ENCODE measurements at regions not wholly inside any gene's neighbourhood (a gene's known extent, or its start where the extent isn't known, plus 50 kb on each side); places are given as distances from the start of the nearest gene placed in this dataset.

DNA sequence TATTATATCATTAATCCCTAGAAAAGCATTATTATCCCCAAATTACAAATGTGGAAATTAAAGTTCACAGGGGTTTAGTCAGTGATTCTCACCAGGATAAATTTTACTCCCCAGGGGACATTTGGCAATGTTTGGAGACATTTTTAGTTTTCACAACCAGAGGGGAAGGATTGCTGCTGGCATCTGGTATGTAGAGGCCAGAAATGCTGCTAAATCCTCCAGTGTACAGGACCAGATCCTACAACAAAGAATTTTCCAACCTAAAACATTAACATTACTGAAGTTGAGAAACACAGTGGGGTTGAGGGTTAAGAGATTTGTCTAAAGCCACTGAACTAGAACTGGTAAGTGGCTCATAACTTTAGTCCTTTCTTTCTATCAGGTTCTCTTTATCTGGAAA lies 162.0 kb upstream of the SYT6 start:
- FAIRE-seq (no peak), DNase-seq (ENCODE audit: insufficient read length, low spot score) (no peak)

DNA sequence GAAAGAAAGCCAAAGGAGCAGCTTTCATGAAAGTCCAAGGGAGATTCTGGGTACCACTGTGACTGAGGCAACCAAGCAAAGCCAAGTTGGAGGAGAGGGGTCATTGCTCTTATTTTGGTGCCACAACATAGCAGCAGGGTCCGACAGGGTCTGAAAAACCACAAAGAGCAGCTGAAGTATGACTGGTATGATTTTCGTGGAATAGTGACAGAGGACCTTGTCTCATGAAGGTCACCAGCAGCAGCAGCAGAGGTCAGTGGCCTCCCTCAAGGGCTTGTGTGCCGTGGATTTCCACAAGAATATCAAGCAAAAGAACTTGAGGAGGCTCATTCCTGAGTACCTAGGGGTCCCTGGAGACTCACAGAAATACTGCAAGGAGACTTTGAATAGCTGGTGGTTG lies 160.9 kb upstream of the SYT6 start:
- no peak for FAIRE-seq
- no peak for DNase-seq (ENCODE audit: insufficient read length, low spot score)

DNA sequence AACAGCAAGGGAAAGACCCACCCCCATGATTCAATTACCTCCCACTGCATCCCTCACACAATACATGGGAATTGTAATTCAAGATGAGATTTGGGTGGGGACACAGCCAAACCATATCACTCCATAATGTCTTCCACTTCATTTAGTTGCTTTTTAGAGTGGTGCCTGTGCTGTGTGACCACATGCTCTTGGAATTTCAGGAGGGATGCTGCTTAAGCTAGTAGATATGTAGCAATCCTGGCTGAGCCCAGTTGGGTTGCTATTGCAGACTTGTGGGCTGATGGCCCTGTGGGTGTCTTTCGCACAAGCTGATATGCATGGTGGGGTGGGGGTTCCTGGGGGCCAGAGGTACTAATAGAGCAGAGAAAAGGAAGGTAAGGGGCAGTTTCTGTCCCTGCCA lies 160.4 kb upstream of the SYT6 start:
- DNase-seq (ENCODE audit: insufficient read length, low spot score) (no peak), FAIRE-seq (no peak)

DNA sequence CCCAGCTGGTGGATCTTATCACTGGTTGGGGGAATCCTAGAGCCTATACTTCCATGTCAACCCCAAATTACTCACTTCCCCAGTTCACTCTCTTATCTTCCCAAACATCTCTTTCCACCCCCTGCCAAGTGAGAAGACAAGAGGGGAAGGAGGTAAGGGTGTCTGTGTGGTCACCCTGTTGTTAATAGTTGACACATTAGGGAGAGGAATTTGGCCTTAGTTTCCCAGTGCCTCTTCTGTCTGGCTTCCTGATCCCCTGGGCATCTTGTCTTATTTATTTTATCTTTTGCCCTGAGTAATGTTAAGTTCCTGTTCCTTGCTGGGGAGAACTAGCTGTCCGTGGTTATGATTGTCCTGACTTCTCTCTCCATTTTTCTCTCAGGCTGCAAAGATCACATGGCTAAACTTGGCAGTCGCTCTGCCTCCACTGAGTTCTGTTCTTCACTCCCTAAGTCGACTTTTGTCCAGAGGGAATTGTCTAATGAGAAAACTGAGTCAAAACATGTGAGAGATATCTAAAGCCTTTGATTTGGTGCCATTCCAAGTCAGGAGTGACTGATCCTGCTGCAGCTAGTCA lies 157.1 kb upstream of the SYT6 start:
- FAIRE-seq, result no peak
- no peak for DNase-seq (ENCODE audit: insufficient read length, low spot score)

DNA sequence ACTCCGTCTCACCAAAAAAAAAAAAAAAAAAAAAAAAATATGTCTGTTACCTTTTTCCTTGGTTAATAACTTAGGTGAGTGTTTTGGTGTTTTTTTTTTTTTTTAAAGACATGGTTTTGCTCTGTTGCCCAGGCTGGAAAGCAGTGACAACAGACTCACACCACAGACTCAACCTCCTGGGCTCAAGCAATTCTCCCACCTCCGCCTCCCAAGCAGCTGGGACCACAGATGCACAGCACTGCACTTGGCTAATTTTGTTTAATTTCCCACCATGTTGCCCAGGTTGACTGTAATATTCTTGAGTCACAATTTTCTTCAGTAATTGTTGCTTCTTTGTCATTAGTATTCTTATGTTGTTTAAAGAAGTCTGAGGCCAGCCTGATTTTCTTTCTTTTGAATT lies 149.2 kb upstream of the SYT6 start:
- FAIRE-seq (no peak), DNase-seq (ENCODE audit: insufficient read length, low spot score) (no peak)

DNA sequence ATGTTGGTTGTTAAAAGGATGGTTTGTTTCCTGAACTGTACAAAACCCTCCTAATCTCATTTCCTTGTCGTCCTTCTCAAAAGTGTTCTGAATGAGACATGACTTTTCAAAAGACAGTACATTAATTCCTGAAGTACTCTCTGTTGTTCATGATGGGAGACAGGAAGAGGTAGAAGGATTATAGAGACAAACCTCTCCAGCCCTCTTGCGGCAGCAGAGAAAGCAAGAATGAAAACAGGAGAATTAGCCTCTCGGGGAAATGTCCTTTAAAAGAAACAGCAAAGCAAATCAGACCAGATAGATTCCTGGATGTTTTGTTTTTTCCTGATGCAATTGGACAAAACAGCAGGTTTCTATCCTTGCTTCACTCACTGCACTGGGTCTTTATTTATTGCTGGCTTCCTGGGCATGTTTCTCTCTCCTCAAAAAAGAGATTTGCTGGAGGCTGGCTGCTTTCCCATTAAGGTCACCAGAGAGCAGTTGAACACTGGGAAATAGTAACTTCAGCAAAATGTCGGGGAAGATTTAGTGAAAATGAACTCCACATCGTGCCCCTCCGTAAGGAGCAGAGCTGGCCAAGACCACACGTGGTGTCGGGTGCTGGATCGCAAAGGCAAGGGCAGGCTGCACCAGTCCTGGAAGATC lies 145.8 kb upstream of the SYT6 start:
- no peak for FAIRE-seq
- no peak for DNase-seq (ENCODE audit: insufficient read length, low spot score)

DNA sequence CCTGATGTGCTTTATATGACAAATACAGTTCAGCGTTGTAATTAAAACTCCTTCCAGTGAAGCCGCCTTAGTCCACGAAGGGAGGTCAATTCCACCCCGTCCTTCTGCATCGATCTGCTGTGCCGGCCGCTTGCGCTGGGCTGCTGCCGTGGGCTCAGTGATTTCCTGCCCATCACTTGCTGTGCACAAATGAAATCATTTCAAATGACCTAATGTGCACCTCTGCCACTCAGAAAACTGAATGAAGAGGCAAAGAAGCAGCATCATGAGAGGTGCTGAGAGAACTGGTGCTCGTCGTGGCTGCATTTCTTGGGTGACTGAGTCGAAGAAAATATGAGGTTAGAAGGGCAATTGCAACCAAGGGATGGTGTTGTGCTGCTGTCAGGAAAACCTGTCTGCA lies 144.3 kb upstream of the SYT6 start:
- DNase-seq (ENCODE audit: insufficient read length, low spot score), result no peak
- no peak for FAIRE-seq

DNA sequence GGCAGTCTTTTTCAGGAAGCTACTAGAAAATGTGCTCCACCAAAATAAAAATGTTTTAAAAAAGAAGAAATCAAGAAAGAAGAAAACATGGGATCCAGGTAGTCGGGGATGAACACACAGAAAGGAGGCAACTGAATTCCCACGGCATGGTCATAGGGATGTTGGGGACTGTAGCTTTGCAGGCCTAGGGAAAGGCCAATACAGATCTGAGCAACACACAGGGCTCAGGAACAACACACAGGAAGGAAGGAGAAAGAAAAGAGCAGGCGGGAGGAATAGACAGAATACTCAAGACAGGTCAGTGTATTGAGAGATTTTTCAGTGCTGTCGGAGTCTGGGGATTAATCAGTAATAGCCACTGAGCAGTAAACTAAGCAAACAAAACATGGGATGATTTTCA lies 142.7 kb upstream of the SYT6 start:
- no peak for FAIRE-seq

DNA sequence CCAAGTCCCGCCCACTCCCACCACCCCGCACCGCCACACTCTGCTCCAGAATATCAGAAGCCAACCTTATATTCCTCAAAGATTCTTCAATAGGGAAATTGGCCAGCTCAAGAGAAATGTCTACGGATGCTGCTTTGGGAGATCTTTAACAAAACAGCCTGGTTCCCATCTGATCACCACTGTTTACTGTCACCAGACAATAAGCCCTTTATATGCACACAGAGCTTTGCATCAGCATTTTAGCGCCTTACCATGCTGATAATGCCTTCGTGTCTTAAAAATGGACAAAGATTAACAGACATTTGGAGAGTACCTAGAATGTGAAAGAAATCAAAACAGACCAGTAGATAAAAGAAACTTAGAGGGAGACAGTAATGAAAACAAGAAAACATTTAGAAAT lies 141.7 kb upstream of the SYT6 start:
- FAIRE-seq (no peak), DNase-seq (ENCODE audit: insufficient read length, low spot score) (no peak)

More for the DNA sequence above, 142.7 kb upstream of the SYT6 start:
- no peak for DNase-seq (ENCODE audit: insufficient read length, low spot score)

DNA sequence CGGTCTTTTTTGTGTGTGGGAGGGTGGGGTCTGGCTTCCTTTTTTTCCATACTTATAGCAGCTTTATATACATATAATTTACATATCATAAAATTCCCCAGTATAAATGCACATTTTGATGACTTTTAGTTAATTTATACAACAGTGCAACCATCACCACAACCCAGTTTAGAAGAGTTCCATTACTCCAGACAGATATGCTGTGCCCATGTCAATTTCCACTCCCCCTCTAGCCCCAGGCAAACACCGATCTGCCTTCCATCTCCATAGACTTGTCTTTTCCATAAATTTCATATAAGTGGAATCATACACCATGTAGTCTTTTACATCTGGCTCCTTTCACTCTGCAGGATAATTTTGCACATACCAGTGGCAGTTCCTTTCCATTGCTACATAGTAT lies 139.2 kb upstream of the SYT6 start:
- DNase-seq (ENCODE audit: insufficient read length, low spot score) (no peak), FAIRE-seq (no peak)

DNA sequence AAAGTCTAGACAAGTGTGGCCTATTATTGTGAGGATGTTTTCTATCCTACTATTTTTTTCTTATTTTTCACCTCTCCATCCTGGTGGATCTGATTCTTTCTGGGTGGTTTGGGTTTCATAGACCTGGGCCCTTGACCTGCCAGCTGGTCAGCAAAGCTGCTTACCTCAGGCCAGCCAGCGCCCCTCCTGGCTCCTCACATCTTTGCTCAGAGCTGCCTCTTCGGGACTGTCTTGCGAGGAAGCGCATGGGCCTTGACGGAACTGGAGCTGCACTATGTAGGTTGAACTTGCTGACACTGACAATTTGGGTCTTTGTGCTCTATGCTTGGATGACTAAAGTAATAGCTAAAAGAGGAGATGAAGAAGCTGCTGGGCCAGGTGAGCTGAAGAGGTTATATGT lies 138.5 kb upstream of the SYT6 start:
- DNase-seq (ENCODE audit: insufficient read length, low spot score) (no peak), FAIRE-seq (no peak)

DNA sequence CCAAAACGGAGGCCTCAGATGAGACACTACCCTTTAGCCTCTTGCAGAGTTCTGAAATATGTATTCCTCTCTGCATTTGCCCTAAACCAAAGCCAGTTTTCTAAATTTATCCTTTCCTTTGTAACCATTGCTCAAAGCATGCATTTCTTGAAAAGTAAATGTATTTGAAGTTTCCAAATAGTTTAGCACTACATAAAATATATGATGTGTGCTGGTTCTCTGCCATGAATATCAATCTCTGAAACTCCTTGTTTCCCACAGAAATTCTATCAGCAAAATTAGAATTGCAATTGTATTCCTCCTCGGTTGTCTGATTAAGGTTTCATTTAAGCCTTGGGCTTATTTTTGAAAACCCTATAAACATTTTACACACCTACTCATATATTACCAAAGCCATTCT lies 137.1 kb upstream of the SYT6 start:
- FAIRE-seq (no peak), DNase-seq (ENCODE audit: insufficient read length, low spot score) (no peak)

DNA sequence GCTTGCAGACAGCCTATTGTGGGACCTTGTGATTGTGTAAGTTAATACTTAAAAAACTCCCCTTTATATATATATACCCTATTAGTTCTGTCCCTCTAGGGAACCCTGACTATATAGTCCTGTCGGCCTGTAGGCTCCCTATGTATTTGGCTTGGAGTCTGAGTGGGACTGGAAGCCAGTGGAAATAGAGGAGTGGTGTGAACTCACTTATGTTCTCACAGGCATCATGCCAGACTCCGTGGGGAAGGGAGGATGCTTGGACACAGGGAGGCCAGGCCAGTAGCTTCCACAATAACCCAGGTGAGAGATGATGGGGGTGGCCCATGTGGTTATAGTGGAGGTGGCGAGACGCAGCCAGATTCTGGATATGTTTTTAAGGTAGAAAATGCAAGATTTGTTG lies 136.7 kb upstream of the SYT6 start:
- FAIRE-seq (no peak), DNase-seq (ENCODE audit: insufficient read length, low spot score) (no peak)

DNA sequence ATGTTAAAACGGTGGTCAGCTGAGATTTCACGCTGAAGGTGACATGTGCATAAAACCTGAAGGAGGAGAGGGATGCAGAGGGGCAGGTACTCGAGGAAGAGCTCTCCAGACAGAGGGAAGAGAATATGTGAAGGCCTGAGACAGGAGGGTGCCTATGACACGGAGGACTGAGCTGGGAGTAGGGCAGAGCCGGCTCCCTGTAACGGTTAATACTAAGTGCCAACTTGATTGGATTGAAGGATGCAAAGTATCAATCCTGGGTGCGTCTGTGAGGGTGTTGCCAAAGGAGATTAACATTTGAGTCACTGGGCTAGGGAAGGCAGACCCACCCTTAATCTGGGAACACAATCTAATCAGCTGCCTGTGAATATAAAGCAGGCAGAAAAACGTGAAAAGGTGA lies 136.2 kb upstream of the SYT6 start:
- DNase-seq (ENCODE audit: insufficient read length, low spot score) (no peak), FAIRE-seq (no peak)

DNA sequence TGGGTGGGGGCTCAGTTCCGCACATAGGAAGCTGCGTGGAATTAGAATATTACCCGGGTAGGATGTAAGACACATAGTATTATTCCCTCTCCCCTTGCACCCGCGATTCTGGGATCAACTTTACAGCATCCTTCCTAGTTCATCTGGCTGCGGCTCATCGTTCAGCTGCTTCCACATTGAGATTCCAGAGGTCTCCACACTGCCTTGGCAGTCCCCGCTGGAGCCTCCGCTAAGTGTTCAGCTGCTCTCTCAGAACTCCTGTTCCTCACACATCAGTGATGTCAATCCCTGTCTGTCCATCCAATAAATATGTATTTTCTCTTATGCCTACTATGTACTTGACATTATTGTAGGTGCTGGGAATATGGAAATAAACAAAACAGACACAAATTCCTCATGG lies 135.6 kb upstream of the SYT6 start:
- no peak for DNase-seq (ENCODE audit: insufficient read length, low spot score)

DNA sequence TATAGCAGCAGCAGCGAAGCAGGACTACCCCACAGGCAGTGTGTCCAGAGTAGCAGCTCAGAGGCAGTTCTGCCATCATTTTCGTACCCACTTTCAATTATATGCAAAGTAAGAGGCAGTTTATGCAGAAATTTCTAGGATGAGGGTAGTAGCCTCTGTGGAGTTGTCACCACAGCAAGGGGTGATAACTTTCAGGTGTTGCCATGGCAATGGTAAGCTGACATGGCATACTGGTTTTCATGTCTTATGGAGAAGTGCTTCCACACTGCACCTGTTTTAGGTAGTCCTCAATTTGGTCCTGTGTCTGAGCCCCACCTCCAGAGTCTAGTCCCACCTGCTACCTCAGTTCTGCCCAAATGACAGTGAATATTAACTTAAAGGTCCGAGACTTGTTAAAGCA lies 133.3 kb upstream of the SYT6 start:
- DNase-seq (ENCODE audit: insufficient read length, low spot score) (no peak), FAIRE-seq (no peak)

More for the DNA sequence above, 135.6 kb upstream of the SYT6 start:
- FAIRE-seq, result no peak

DNA sequence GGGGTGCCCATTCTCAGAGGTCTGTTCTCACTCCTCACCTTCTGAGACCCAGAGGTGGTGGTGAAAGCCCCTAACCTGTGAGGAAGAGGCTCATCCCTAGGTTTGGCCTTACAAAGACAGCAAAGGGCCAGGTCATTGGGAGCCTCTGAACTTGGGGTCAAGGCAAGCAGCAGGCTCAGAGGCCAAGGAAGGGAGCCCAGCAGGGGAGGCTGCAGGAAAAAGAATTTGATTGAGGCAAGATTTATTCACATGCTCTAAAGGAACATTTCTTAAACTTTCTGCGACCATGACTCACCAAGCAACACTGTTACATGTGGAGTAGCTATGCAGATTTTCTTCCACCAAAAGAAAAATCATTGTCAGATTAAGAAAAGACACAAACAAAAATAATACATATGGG lies 132.5 kb upstream of the SYT6 start:
- FAIRE-seq (no peak), DNase-seq (ENCODE audit: insufficient read length, low spot score) (no peak)

DNA sequence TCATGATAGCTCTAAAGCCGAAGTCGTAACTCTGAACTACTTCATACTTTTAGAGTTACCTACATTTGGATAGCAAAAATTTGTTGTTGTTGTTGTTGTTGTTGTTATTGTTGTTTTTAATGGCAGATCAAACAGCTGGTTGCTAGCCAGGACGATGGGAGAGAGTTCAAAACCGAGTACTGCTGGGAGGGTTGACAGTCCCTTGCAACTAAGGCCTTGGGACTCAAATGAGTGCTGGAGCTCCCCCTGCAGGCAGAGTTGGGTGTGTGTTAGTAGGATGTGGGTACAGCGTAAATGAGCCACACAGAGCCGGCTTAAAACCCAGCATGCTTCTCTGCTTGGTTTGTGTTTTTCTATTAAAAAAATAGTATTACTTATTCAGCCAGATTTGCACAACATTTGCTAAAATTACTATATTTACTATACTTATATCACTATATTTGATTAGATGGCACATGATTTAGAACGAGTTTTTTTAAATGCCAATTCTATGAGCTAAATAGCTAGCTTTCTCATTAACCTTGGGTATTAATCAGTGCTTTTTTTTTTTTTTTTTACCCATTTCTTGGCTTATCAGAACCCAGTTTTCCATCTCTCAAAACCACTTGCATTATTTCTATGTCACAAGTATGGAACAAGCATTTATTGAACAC lies 129.2 kb upstream of the SYT6 start:
- DNase-seq (ENCODE audit: insufficient read length, low spot score) (peak; percentile 71), FAIRE-seq (peak; percentile 97)

DNA sequence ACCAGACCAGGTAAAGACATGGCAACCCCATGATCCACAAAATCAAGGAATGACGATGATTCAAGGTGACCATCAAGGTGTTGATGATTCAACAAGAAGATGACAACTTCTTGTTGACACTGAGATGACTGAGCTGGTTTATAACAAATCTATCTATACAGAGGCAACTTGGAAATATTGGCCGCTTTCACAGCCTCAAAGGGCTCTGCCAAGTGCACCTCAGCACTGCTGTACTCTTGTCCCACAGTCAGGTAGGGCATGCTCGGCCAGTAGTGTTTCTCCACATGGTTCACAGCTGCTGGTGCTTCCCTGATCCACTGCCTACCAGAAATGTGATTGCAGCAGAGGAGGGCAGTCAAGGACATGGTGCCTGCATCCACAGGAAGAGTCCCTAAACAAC lies 125.2 kb upstream of the SYT6 start:
- FAIRE-seq, result no peak
- DNase-seq (ENCODE audit: insufficient read length, low spot score), result no peak

DNA sequence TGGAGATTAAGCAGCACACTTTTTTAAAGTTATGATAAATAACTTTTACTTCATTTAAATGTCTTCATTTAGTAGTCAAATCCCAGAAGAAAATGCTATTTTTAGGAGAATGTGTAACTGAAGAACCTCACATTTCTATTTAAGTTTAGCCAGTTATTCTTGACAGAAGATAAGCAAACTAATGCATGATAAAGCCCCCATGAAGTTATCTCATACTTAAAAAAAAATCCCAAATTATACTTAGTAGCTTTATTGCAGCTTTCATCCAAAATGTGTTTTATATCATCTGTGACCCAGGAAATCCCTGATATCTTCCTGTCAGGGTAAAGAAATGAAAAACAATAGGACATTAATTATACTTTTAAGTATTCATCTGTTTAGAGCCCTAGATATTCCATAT lies 124.8 kb upstream of the SYT6 start:
- DNase-seq (ENCODE audit: insufficient read length, low spot score) (no peak), FAIRE-seq (no peak)

DNA sequence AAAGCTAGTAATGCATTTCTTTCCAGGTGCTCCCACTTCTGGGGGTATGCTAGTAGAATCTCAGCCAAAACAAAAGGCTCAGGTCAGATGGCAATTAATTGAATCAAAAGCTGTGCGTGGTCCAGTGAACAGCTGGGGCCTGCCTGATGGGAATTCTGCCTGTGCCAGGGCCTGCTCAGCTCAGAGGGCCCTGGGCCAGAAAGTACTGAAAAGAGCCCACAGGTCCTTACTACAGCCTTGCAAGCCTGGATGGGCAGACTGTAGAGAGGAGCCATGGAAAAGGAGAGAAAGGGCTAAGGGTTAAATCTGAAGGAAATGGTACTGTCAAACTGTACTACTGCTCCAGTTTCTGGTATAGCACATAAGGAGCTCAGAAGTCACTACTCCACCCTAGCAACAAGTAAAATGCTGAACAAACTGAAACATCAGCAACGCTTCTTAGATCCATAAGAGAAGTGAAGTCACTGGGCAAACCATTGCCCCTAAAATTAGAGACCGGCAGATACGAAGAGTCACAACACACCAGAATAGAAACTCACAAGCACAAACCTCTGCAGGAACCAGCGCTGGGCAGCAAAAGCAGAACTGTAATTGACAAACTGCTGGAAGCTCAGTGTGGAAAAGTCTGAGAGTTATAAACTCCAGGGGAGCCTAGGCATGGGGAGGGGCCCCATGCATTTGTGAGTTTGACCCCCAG lies 121.1 kb upstream of the SYT6 start:
- DNase-seq (ENCODE audit: insufficient read length, low spot score) (no peak), FAIRE-seq (no peak)

DNA sequence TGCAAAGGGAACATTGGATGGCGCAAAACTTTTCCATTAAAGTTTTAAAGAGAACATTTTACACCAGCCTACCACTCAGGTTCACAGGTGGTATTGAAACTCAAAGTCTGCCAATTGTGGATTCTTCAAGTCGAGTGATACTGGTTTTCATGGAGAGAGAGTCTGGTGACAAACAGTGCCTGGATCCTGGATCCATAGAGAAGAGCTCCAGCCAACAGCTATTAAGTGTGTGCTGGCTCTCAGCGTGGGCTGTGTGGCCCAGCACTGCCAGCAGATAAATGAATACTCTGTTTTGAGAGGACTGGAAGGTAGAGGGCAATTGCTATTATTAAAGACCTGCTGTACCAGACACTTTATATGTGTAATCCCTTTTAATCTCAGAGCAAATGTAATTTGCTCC lies 118.9 kb upstream of the SYT6 start:
- no peak for FAIRE-seq
- DNase-seq (ENCODE audit: insufficient read length, low spot score), result no peak

Data from GM19239 (cell line).